ENCODE measurements at regions not wholly inside any gene's neighbourhood (a gene's known extent, or its start where the extent isn't known, plus 50 kb on each side); places are given as distances from the start of the nearest gene placed in this dataset.

DNA sequence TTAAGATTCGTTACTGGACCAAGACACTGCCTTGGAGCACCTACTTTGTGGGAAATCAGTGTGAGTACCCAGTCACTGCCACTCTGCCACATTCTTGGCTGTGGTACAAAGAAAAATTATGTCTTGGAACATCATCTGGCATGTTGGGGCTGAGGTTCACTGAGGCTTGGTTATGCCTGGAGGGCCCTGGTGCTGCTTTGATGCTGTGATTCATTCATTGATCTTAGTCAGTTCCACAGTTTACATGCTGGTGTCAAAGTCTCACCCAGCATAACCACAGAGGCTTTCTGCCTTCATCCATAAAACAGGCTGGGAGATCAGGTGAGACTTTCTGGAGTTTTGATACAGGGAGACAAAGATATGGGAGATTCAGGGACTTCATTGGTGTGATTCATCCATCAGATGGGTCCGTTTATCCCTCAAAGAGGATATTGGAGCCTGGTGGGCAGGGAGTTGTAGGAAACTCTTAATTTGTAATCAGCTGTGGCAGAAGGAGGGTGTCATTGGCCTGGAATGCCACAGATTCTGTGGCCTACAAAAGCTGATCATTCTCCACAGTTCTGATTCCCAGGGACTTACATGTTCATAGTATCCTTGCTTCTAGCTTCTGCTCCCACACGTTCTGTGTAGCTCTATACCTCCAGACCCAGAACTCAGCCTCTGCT lies 322.5 kb downstream of the PMP22 start:
- DNase-seq = peak; percentile 52

DNA sequence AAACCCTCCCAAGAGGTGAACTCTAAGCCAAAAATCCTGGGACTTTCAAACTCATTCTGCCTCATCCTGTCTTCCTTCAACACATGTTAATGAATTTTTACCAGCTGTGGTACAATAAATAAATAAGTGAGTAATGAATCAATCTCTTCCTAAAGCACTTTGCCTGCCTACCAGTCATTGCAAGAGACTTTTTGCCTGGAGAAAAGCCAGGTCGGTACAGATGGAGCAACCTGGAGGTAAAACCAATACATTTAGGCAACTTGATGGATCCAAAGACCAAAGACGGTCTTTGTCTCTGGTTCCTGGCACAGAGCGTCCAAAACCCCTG lies 324.2 kb downstream of the PMP22 start:
- peak; percentile 68 for DNase-seq

DNA sequence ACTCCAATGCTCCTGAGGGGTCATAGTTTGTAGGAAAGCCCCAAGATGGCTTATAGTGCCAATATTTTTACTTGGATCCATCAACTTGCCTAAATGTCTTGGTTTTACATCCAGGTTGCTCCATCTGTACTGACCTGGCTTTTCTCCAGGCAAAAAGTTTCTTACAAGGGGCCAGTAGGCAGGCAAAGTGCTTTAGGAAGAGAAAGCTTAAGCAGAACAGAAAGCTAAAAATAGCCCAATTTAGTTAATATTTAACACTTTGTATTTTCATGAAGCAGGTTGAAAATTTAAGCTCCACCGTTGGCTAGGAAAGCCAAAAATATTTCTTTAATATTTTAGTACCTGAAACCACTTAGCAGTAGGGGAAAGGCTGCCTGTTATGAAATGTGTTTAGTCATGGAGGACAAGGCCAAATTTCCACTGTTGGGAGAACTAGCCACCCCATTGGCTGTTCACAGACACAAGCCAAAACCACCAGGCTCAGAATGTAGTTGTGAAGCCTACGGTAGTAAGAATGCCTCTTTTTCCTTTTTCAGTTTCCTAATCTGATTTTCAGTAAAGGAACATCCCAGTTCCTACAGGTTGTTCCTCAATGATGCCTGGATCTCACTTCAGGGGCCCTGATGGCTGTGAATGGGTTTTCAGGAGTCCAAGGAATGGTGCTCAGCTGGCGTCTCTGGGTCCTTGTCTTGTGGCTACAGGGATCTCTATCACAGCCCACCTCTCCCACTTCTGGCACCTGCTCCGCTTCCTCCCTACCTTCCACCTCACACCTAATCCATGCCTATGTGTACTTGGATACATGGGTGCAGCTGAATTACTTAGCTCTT lies 324.8 kb downstream of the PMP22 start:
- peak; percentile 68 for DNase-seq

DNA sequence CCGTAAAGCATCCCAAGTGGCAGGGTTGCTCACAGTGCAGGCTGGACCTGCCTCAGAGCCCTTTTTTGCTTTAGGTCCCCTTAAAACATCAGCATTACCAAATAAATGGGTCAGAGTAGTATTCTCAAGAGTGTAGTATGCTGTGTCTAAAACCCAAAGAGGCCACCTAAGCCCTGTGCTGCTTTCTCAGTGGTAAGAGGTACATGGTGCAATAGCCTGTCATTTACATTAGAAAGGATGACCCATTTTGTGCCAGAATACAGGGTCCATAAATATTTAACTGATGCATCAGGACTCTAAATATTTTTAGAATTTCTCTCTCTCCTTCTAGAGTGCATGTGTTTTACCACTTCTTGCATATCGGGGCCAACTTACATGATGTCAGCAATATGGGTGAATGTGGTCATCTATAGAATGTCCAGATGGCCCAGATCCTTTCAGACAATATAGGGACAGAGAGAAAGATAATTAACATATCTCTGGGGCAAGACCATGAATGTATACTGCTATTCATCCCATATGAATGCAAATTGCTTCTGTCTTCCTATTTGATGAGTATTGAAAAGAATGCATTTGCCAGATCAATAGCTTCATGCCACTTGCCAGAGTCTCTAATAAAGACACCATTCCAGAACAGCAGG lies 329.2 kb downstream of the PMP22 start:
- peak; percentile 47 for DNase-seq

DNA sequence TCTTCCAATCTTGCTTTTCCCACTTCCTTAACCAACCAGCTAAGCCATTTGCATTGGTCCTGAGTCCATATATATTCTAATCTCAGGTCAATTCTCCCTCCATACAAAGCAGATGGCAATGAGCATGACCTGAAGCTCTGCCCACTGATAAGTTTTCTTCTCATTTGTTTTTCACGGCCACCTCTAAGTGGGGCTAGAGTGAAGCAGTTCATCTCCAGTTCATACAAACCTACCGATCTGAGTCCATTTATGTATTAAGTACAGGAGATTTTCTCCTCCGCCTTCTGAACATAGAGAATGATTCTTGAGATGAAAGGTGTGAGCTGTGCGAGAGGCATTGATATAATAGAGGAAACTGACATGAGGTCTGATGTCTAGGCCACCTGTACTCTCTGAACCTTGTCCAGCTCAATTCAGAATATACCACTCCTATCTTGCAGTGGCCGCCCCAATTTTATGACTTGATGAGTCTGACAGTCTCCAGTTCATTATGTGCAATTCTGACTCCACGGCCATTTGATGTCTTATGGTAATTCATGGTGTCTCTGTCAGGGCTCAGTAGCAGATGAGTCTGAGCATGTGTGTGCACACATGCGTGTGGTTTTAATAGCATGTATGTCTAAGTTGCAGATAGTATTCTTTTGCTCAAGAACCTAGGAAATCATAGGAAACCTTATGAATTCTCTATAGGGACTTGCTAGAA lies 329.8 kb downstream of the PMP22 start:
- no peak for DNase-seq

DNA sequence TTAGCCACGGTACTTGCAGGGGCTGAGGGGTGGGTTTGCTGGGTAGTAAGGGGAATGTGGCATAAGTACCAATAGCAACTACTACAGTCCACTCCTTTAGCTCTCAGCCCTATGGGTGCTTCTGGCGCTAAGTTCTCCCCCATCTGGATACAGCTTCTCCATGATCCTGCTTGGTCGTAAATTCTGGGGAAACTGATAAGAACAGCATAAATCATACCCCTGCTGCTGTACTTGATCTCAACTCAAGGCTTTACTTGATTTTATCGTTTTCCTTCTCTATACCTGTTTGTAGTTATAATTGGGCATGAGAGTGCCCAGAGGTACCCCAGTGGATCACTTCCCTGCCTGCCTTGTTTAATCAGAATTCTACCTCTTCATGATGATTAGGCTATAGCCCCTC lies 331.4 kb downstream of the PMP22 start:
- DNase-seq = no peak

DNA sequence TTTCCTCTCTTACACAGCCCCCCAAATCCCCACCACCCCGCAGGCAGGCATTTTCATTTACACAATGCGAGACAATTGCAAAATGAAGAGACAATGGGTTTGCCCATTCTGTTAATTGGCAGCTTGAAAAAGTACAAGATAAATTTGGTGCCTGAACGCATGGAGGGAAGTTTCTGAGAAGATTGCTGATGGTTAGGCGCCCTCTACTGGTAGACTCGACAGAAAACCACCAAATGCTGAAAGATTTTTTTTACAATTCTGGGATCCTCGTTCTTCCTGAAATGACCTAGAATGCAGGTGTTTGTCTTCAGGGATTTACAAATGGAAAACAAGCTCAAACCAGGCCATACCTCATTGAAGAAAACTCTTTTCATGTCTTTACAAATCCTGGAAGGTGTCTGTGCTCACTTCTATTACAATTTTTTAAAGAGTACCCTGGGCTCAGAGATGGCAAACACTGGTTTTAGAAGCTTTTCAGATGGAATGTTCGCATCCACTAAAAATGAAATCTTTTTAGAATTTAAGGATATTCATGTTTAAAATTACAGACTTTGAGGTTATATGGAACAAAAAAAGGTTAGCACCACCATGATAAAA lies 338.5 kb downstream of the PMP22 start:
- DNase-seq = peak; percentile 78

DNA sequence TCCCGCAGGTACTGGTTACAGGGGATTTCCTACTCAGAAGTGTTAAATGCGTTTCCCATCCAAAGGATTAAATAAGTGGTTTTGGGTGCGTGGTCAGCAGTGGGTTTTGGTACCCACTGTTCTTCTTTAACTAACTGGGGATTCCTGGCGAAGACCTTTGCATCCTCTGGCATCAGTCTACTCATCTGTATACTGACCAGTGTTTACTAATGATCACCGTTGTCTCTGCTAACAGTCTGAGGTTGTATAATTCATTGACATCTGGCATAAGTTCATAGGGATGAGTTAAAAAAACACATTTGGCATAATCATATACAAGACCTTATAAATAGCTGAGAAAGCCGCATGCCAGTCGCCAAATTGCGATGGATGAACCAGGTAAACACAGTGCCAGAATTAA lies 339.1 kb downstream of the PMP22 start:
- DNase-seq = no peak

DNA sequence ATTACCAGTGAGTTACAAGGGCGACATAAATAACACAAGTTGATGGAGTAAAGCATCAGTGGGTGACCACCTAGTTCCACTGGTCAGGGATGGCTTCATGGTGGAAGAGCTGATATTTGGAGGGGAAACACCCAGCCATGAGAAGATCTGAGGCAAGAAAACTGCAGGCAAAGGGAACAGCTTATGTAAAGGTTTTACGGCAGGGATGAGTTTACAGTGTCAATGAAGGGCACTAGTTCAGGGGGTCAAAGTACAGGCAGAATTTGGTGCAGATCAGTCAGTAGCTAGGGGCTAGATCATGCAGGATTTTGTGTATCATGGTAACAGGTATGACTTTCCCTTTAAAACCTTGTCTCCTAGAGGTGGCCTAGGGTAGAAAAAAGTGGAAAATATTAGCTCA lies 339.6 kb downstream of the PMP22 start:
- no peak for DNase-seq

DNA sequence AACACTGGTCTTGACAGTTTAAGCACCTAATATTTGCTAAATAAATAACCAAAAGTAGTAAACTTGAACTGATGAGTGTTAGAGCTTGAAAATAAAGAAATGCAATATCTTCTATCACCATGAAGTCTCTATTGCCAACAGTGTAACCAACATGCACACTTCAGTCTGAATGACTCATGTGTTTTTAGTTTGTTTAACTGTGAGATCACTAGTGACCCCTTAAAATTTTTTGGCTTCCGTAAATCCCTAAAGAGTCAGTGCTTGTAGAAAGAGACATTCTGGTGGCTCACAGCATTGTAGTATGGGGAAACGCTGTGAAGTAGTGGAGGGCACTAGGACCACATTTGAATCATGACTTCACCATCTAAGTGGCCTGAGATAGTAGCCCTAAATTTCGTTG lies 341.1 kb downstream of the PMP22 start:
- DNase-seq = peak; percentile 31

DNA sequence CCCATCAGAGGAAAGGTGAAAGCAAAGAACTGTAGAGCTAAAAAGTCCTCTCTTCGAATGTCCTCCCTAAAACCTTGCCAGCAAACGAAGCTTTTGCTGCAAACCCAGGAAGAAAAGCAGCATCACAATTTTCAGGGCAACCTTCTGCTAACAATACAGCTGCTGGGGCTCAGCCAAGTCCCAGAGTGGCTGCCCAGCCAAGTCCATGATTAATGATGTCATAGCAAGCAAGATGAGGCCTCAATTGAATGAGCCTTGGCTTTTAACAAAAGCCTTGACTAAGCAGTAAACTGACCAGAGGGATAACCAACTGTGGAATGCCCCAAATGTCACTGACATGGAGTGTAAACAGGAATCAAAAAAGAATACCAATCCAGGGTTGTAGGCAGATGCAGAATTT lies 342.7 kb downstream of the PMP22 start:
- peak; percentile 38 for DNase-seq

DNA sequence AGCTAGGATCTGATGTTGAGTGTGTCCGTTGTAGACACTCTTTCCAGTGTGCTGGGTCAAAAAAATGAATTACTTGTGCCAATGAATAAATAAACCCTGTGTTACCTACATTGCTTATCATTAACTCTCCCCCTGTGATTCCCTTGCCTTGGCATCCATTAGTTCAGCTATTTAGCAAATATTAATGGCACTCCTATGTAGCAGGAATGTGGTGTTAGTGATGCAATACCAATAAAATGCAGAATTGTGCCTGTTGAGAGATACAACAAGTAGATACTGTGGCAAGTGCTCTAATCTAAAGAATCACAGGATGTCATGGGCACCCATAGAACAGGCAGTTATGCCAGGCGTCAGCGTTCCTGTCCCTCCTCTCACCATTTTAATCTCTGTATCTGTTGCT lies 343.2 kb downstream of the PMP22 start:
- peak; percentile 20 for DNase-seq

DNA sequence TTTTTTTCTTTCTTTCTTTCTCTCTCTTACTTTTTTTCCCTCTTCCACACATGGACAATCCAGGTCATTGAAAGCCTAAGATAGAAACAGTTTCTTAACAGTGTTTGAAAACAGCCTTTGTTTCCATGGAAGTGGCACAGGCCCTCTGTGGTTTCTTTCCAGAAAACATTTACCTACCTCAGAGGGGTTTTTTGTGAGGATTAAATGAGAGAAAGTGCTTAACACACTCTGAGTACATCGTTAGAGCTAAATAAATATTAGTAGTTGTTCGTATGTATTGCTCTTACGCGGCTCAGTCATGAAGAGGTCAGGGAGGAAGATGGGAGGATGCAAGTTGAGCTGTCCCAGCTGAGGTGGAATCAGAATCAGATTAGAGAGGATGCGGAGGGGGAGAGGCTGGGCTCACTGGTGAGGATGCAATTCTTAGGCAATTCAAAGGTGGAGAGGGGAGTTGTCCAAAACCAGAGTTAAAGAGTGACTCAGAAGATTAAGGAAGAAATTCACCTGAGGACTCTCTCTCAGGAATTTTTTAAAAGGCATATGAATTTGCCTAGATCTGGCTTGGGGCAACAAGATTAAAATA lies 345.4 kb downstream of the PMP22 start:
- DNase-seq = no peak

DNA sequence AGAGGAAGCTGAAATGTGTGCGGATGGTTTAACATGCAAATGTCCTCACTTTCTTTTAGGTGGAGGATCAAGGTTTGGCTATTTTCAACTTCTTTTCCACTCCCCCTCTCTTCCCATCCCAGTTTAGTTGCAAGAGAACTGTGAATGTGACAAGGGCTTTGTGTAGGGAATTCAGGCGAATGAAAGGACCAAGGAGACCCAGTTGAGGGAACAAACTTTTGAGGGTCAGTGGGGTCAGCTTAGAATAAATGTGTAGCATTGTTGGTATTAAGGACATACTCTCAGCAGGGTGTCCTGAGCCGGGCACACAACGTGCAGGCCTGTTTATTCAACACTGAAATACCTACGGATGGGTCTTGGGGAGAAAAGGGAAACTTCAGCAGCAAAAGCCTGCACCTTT lies 346.0 kb downstream of the PMP22 start:
- DNase-seq = no peak

DNA sequence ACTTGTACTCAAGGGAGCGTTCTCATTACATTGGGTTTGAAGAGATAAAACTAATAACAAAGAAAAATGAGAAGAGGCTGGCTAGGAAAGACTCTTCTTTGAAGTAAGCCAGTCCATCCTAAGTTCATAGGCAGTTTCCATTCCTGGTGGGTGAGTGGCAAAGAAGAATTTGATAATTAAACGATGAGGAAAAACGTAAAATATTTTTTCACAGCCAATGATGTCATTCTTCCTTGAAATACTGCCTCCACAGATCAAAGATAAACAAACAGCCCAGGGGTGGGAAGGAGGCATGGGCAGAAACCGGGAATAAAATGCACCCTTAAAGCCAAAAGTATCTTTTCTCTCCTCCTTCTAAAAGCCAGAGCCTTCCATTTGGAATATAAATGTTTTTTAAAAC lies 346.6 kb downstream of the PMP22 start:
- DNase-seq = peak; percentile 53

DNA sequence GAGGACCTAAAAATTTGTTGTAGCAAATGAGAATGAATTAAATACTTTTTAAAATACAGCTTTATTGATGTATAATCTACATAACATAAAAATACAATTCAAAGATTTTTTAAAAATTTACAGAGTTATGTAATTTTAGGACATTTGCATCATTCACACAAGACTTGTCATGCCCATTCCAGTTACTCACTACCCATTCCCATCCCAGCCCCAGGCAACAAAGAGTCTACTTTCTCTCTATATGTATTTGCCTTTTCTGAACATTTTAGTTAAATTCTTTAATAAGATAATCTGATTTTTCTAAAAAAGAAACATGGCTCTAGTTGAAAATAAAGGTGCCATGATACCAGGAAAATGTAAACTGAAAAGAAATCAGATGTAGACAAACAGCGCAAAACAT lies 354.2 kb downstream of the PMP22 start:
- no peak for DNase-seq

DNA sequence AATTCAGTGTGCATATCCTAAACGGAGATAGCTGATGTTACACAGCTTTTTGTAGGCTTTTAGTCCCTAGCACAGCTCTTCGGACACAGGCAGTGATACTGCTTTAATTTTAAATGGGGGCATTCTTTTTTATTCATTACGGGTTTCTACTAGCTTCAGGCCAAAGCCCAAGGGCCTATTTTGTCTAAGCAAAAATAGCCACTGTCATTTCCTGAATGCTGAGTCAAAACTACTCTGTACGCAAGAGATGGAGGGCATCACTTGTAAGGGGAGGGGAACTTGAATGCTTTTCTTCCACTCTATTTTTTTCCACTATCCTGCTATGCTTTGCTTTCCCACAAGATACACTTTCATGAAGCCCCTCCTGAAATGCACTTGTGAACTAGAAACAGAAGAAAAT lies 360.7 kb downstream of the PMP22 start:
- peak; percentile 47 for DNase-seq

DNA sequence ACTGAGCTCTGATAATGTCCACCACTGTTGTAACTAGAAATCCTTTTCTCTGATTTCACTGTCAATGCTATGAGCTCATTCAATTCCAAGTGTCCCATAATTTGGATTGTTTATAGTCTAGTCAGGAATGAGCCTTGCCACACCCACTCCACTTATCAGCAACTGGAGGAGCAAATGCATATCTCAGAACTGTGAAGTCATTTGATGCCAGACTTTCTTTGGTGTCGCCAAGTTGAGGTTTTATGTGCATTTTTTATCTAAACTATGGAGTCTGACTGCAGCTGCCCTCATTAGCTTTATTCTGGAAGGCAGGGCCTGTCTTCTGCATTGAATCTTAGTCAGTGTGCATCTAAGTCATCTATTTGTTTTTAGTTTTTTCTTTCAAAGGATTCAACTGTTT lies 361.3 kb downstream of the PMP22 start:
- peak; percentile 50 for DNase-seq

DNA sequence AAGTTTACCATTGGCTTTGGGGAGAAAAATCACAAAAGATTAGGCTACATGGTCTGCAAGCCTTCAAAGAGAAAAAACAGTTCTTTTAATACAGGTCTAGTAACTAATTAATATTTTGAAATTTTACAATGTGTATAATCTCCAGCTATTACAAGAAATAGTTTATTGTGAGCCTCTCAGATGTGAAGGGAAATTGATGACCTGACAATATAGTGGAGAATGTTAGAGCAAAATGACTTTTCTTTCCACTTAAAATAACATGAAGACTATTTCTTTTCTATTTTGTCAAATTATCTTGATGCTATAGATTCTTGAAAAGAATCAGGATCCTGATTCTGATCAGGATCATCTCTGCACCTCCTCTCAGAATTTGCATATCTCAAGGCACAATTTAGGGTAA lies 362.3 kb downstream of the PMP22 start:
- no peak for DNase-seq

DNA sequence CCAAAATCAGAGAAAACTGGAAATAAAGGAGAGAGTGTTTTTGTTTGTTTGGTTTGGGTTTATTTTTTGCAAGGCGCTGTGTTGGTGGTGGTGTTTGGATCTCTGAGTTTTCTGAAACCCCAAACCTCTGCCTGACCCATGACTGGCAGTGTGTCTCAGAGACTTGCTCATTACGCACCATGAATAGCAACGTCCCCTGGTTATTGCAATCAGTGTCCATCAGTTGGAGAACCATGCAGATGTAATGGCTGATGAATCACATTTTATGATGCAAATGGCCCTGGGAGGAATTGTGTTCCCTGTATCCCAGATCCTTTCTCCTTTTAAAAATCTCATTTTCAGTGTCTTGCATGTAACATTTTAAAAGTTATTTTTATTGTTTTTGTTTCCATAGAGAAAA lies 362.8 kb downstream of the PMP22 start:
- DNase-seq = no peak

DNA sequence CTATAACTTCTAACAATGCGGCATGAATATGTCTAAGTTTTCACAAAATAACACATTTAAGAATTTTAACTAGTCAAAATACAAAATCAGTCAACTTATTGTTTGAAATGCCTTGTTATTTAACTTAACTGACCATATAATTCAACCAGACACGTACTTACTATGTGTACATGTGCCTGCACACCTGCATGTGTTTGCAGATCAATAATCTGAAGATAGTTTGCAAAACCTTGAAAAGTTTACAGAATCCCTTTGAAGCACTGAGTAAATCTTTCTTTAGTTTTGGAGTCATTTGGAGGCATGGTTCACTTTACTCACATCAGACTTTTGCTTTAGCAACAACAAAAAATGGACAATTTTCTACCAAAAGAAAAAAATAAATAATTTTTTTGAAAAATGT lies 363.8 kb downstream of the PMP22 start:
- no peak for DNase-seq

DNA sequence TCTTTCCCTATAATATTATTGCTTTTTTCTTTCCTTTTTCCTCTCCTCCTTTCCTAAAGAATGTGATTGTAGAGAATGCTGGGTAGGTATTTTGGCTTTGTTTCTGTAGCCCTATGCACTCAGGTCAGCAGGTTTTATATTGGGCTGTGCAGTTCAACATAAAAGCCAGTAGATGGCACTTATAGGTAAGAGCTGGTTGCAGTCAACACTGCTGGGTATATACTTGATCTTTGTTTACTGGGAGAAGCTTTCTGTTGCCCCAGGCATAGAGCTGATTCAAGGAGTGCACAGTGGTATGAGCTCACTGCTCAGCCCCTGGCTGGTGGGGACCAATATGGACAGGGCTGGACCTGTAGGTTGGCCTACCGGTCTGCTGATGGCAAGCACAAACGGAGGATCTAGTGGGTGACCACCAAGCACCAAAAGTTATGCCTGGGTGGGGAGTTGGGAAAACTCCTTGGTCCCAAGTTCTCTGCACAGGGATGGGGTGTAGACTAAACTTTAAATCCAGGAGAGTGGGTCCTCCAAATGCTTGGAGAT lies 378.9 kb downstream of the PMP22 start:
- peak; percentile 3 for DNase-seq

DNA sequence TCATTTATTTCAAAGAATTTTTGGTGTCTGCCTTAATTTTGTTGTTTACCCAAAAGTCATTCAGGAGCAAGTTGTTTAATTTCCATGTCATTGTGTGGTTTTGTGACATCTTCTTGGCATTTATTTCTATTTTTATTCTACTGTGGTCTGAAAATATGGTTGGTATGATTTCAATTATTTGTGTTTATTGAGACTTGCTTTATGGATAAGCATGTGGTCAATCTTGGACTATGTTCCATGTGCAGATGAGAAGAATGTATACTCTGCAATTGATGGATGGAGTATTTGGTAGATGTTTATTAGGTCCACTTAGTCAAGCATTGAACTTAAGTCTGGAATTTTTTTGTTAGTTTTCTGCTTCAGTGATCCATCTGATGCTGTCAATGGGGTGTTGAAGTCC lies 383.0 kb downstream of the PMP22 start:
- DNase-seq = peak; percentile 40
